HAP-1 (cell line): ENCODE measurements at regions not wholly inside any gene's neighbourhood (a gene's known extent, or its start where the extent isn't known, plus 50 kb on each side); places are given as distances from the start of the nearest gene placed in this dataset.
"Not testable (repeated sequence)": the region's sequence is repeated elsewhere in the genome, so short reads cannot be mapped to it uniquely, and the experiment has no call there.

Experiments
- DNase-seq, 2 experiments: peaks; one replicate each; pipeline ENCODE4 v3.0.0-alpha.2; 2016 to 2020; ENCODE audit warnings: low spot score in 2 of 2
- H3K27me3 ChIP-seq: fragments of 250-450 bp; sonication (Bioruptor Pico); 2 replicates; pipeline ENCODE4 v1.5.1; 2020; ENCODE audit warnings: low read depth, mild to moderate bottlenecking, moderate library complexity
- H3K36me3 ChIP-seq: fragments of 250-450 bp; sonication (Bioruptor Pico); replicated peaks from 2 replicates; pipeline ENCODE4 v1.5.1; 2020; ENCODE audit warnings: mild to moderate bottlenecking
- H3K4me1 ChIP-seq: fragments of 250-450 bp; sonication (Bioruptor Pico); 2 replicates; pipeline ENCODE4 v1.5.1; 2020; ENCODE audit warnings: mild to moderate bottlenecking
- H3K4me3 ChIP-seq: fragments of 250-450 bp; sonication (Bioruptor Pico); 2 replicates; pipeline ENCODE4 v1.5.1; 2020; ENCODE audit warnings: mild to moderate bottlenecking, moderate library complexity
- H3K9me3 ChIP-seq: fragments of 250-450 bp; sonication (Bioruptor Pico); 2 replicates; pipeline ENCODE4 v1.5.1; 2020; ENCODE audit warnings: mild to moderate bottlenecking, moderate library complexity
- in situ Hi-C: fragments of 300-500 bp; cut with MboI; formaldehyde crosslinking; loops from 3 replicates; pipeline ENCODE4 v1.14.3; 2020; ENCODE audit warnings: low sequenced_read_pairs, inconsistent platforms, mixed read lengths

- DNase-seq, H3K36me3 ChIP-seq, H3K9me3 ChIP-seq, H3K4me3 ChIP-seq, H3K27me3 ChIP-seq, in situ Hi-C loops, H3K4me1 ChIP-seq: not testable (repeated sequence)
Measured at GRCh38 chr9:39674437-39675210, 319.2 kb downstream of the SPATA31A1 start.

- H3K9me3 ChIP-seq, DNase-seq, H3K4me1 ChIP-seq, H3K36me3 ChIP-seq, H3K4me3 ChIP-seq, in situ Hi-C loops, H3K27me3 ChIP-seq: not testable (repeated sequence)
Measured at GRCh38 chr9:39675211-39675553, 319.7 kb downstream of the SPATA31A1 start.

- H3K4me1 ChIP-seq, H3K27me3 ChIP-seq, H3K9me3 ChIP-seq, H3K4me3 ChIP-seq, H3K36me3 ChIP-seq, DNase-seq, in situ Hi-C loops: not testable (repeated sequence)
Measured at GRCh38 chr9:39678534-39679263, 323.2 kb downstream of the SPATA31A1 start.

GRCh38 chr9:39680694-39681401, 325.4 kb downstream of the SPATA31A1 start:
- H3K9me3 ChIP-seq, H3K27me3 ChIP-seq, H3K4me1 ChIP-seq, H3K4me3 ChIP-seq, in situ Hi-C loops, DNase-seq, H3K36me3 ChIP-seq: not testable (repeated sequence)

GRCh38 chr9:39728862-39729261, 373.4 kb downstream of the SPATA31A1 start:
- H3K9me3 ChIP-seq, in situ Hi-C loops, H3K36me3 ChIP-seq, H3K4me3 ChIP-seq, DNase-seq, H3K4me1 ChIP-seq, H3K27me3 ChIP-seq: not testable (repeated sequence)

GRCh38 chr9:39744898-39745297, 389.4 kb downstream of the SPATA31A1 start:
- H3K4me3 ChIP-seq, H3K9me3 ChIP-seq, H3K4me1 ChIP-seq, in situ Hi-C loops, H3K36me3 ChIP-seq, DNase-seq, H3K27me3 ChIP-seq: not testable (repeated sequence)

GRCh38 chr9:39775570-39775969, 420.1 kb downstream of the SPATA31A1 start:
- in situ Hi-C loops, H3K27me3 ChIP-seq, H3K4me3 ChIP-seq, DNase-seq, H3K9me3 ChIP-seq, H3K4me1 ChIP-seq, H3K36me3 ChIP-seq: not testable (repeated sequence)

GRCh38 chr9:39791356-39791755, 435.9 kb downstream of the SPATA31A1 start:
- in situ Hi-C loops, H3K27me3 ChIP-seq, H3K4me3 ChIP-seq, H3K9me3 ChIP-seq, H3K4me1 ChIP-seq, H3K36me3 ChIP-seq: not testable (repeated sequence)
- peak in 1 of 2 experiments; percentile 38 for DNase-seq

GRCh38 chr9:39797935-39798334, 442.5 kb downstream of the SPATA31A1 start:
- H3K4me3 ChIP-seq, H3K4me1 ChIP-seq, in situ Hi-C loops, H3K36me3 ChIP-seq, DNase-seq, H3K27me3 ChIP-seq, H3K9me3 ChIP-seq: not testable (repeated sequence)

- H3K4me1 ChIP-seq, H3K27me3 ChIP-seq, H3K36me3 ChIP-seq, in situ Hi-C loops, H3K9me3 ChIP-seq, DNase-seq, H3K4me3 ChIP-seq: not testable (repeated sequence)
Measured at GRCh38 chr9:39799252-39799651, 443.8 kb downstream of the SPATA31A1 start.

- H3K4me1 ChIP-seq, H3K4me3 ChIP-seq, H3K27me3 ChIP-seq, in situ Hi-C loops, DNase-seq, H3K9me3 ChIP-seq, H3K36me3 ChIP-seq: not testable (repeated sequence)
Measured at GRCh38 chr9:39802561-39802960, 447.1 kb downstream of the SPATA31A1 start.

GRCh38 chr9:39809401-39810226, 454.1 kb downstream of the SPATA31A1 start:
- in situ Hi-C loops, H3K36me3 ChIP-seq, H3K27me3 ChIP-seq, H3K9me3 ChIP-seq, H3K4me1 ChIP-seq: not testable (repeated sequence)
- DNase-seq = peak in 1 of 2 experiments; percentile 28
- peak overlapping the region; percentile 31 for H3K4me3 ChIP-seq

GRCh38 chr9:39810401-39810800, 454.9 kb downstream of the SPATA31A1 start:
- H3K27me3 ChIP-seq, H3K4me3 ChIP-seq, DNase-seq, H3K4me1 ChIP-seq, in situ Hi-C loops, H3K36me3 ChIP-seq, H3K9me3 ChIP-seq: not testable (repeated sequence)
